Progenitor cell of endocrine pancreas (in vitro differentiated cells): ENCODE measurements at regions not wholly inside any gene's neighbourhood (a gene's known extent, or its start where the extent isn't known, plus 50 kb on each side); places are given as distances from the start of the nearest gene placed in this dataset.

Experiments used
- DNase-seq: peaks from one replicate; pipeline ENCODE4 v3.0.0; 2021; ENCODE audit warnings: low spot score; ENCODE audit not compliant: unreplicated experiment
- H3K27ac Mint-ChIP-seq: 2 replicates; pipeline ENCODE4 v1.8.0; 2021; ENCODE audit warnings: mild to moderate bottlenecking, moderate library complexity, mixed read lengths
- H3K27me3 Mint-ChIP-seq: 2 replicates; pipeline ENCODE4 v1.8.0; 2021; ENCODE audit warnings: mixed read lengths
- H3K36me3 Mint-ChIP-seq: 2 replicates; pipeline ENCODE4 v1.8.0; 2022; ENCODE audit warnings: mixed read lengths; ENCODE audit not compliant: insufficient read depth
- H3K4me1 Mint-ChIP-seq: 2 replicates; pipeline ENCODE4 v1.8.0; 2021; ENCODE audit warnings: low read depth, mixed read lengths
- H3K4me3 Mint-ChIP-seq: 2 replicates; pipeline ENCODE4 v1.8.0; 2021; ENCODE audit warnings: low read depth, mild to moderate bottlenecking, moderate library complexity, mixed read lengths
- H3K9me3 Mint-ChIP-seq: 2 replicates; pipeline ENCODE4 v1.8.0; 2021; ENCODE audit warnings: low read depth, mixed read lengths
- TF ChIP-seq, protein P1 (sequence below): fragments of 200-600 bp; sonication (generic); IDR thresholded peaks from one replicate; pipeline ENCODE4 v1.5.0; 2021; ENCODE audit warnings: antibody characterized with exemption, mild to moderate bottlenecking; ENCODE audit not compliant: unreplicated experiment

DNA sequence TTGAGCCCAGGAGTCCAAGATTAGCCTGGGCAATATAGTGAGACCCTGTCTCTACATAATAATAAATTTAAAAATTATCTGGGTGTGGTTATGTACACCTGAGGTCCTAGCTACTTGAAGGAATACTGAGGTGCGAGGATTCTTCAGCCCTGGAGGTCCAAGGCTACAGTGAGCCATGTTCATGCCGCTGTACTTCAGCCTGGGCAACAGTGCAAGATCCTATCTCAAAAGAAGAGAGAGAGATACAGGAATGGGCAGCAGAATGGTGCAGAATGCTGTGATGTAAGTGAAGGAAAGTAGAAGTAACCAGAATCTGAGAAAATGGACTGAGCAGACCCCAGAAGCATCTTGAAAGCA lies 62.7 kb upstream of the EXOC4 start:
- Mint-ChIP-seq H3K4me1 (no peaks in the 10 kb centered on the region), H3K9me3 (no peaks in the 10 kb centered on the region), H3K36me3 (no peaks in the 10 kb centered on the region), H3K27me3 (no peaks in the 10 kb centered on the region), H3K27ac (no peak overlapping the region), H3K4me3 (no peak overlapping the region)
- no peak for DNase-seq
- TF ChIP-seq, protein P1, sequence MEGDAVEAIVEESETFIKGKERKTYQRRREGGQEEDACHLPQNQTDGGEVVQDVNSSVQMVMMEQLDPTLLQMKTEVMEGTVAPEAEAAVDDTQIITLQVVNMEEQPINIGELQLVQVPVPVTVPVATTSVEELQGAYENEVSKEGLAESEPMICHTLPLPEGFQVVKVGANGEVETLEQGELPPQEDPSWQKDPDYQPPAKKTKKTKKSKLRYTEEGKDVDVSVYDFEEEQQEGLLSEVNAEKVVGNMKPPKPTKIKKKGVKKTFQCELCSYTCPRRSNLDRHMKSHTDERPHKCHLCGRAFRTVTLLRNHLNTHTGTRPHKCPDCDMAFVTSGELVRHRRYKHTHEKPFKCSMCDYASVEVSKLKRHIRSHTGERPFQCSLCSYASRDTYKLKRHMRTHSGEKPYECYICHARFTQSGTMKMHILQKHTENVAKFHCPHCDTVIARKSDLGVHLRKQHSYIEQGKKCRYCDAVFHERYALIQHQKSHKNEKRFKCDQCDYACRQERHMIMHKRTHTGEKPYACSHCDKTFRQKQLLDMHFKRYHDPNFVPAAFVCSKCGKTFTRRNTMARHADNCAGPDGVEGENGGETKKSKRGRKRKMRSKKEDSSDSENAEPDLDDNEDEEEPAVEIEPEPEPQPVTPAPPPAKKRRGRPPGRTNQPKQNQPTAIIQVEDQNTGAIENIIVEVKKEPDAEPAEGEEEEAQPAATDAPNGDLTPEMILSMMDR, result no peak

DNA sequence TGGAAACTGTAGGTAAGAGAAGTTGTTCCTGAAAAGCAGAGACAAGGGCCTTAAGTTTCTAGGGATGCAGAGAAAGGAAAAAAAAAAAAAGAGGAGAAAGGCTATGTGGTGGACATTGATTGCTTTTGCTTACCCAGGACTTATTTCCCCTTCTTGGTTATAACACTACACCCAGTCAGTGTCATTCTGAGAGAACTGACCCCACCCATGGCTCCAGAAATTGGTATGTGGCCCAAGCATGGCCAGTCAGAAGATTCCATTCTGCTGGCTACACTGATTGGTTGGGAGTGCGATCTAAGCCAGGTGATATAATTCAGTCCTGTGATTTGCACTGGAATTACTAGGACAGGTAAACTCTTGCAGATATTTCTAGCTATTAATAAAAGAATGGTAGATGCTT lies 62.2 kb upstream of the EXOC4 start:
- no peak overlapping the region for H3K27ac Mint-ChIP-seq
- TF ChIP-seq, protein P1, result no peak
- H3K4me3 Mint-ChIP-seq, result no peak overlapping the region
- no peak for DNase-seq
- no peaks in the 10 kb centered on the region for H3K36me3 Mint-ChIP-seq
- H3K9me3 Mint-ChIP-seq, result no peaks in the 10 kb centered on the region
- no peaks in the 10 kb centered on the region for H3K27me3 Mint-ChIP-seq
- no peaks in the 10 kb centered on the region for H3K4me1 Mint-ChIP-seq

DNA sequence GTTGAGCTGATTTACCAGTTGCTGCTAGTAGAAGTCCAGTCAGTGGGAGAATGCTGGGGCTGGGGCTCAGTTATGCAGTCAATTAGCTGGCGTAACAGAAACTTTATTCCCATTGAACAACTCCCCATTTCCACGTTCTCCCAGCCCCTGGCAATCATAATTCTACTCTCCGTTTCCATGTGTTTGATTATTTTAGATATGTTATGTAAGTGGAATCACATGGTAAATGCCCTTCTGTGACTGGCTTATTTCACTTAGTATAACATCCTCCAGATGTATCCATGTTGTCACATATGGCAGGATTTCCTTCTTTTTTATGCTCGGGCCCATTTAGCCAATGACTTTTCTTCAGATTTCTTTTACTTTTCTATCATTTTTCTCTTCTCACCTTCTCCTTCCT lies 61.1 kb upstream of the EXOC4 start:
- no peaks in the 10 kb centered on the region for H3K36me3 Mint-ChIP-seq
- H3K4me1 Mint-ChIP-seq, result no peaks in the 10 kb centered on the region
- TF ChIP-seq, protein P1, result no peak
- DNase-seq, result no peak
- no peak overlapping the region for H3K27ac Mint-ChIP-seq
- no peak overlapping the region for H3K4me3 Mint-ChIP-seq
- peaks cover 5% of the 10 kb centered on the region for H3K27me3 Mint-ChIP-seq
- H3K9me3 Mint-ChIP-seq, result no peaks in the 10 kb centered on the region

DNA sequence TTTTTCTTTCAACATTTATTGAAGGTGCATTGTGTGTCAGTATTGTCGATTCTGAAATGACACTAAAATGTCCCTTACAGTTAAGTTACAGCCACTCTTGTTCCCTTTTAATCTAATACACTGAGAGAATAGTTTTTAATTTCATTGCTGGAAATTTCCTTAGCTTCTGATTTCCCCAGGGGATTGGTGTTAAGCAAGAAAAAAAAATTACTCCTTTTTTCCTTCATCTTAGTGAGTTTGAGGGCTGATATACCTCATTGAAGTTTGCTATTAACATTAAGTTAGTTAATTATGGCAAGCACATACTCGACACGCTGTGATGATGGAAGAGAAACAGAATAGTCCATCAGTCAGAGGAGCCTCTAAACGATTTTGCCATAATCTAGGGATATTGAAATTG lies 57.0 kb upstream of the EXOC4 start:
- Mint-ChIP-seq H3K27ac (no peak overlapping the region), H3K36me3 (no peaks in the 10 kb centered on the region), H3K9me3 (no peaks in the 10 kb centered on the region), H3K4me3 (no peak overlapping the region), H3K4me1 (peaks cover 7% of the 10 kb centered on the region), H3K27me3 (peaks cover 12% of the 10 kb centered on the region)
- DNase-seq, result no peak
- TF ChIP-seq, protein P1, result no peak

DNA sequence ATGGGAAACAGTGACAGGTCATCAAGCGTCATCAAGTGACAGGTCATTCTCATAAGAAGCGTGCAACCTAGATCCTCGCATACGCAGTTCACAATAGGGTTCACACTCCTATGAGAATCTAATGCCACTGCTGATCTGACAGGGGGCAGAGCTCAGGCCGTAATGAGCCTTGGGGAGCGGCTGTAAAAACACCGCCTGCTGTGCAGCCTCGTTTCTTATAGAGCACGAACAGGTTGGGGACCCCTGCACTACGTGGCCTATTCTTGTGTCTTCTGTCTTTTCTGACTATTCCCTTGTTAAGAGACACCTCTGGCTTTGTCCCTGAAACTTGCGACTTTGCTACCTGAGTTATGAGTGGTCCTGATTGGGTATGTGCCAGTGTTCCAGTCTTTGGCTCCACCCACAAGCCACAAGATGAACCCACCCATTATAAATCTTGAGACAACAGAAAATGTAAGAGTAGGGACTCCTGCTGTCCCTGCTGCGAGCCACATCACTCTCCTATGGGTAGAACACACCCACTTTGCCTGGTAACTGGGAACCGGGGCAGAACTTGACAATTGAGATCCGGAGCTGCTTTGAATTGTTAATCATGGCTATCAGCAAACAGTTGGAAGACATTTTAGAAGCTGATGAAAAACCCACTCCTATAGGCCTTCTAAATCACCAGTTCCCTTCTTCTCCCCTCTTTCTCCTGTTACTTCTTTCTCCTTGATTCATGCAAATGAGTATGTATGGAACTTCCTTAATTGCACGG lies 55.8 kb upstream of the EXOC4 start:
- H3K27ac Mint-ChIP-seq, result no peak overlapping the region
- no peaks in the 10 kb centered on the region for H3K9me3 Mint-ChIP-seq
- peaks cover 12% of the 10 kb centered on the region for H3K27me3 Mint-ChIP-seq
- peaks cover 7% of the 10 kb centered on the region for H3K4me1 Mint-ChIP-seq
- TF ChIP-seq, protein P1, result no peak
- DNase-seq, result no peak
- H3K36me3 Mint-ChIP-seq, result no peaks in the 10 kb centered on the region
- peak overlapping the region; percentile 43 for H3K4me3 Mint-ChIP-seq
